Mesothelial cell of epicardium (in vitro differentiated cells): ENCODE measurements at regions not wholly inside any gene's neighbourhood (a gene's known extent, or its start where the extent isn't known, plus 50 kb on each side); places are given as distances from the start of the nearest gene placed in this dataset.

Experiments used
- DNase-seq, 2 experiments: peaks; one replicate each; pipeline ENCODE4 v3.0.0; 2021; ENCODE audit warnings: low spot score in 2 of 2; ENCODE audit not compliant: unreplicated experiment in 2 of 2
- H3K27ac Mint-ChIP-seq: 2 replicates; pipeline ENCODE4 v1.8.0; 2021; ENCODE audit warnings: mixed read lengths
- H3K27me3 Mint-ChIP-seq: 2 replicates; pipeline ENCODE4 v1.8.0; 2021; ENCODE audit warnings: low read depth, mixed read lengths
- H3K36me3 Mint-ChIP-seq: 2 replicates; pipeline ENCODE4 v1.8.0; 2021; ENCODE audit warnings: mixed read lengths
- H3K4me1 Mint-ChIP-seq: 2 replicates; pipeline ENCODE4 v1.8.0; 2021; ENCODE audit warnings: mixed read lengths
- H3K4me3 Mint-ChIP-seq: 2 replicates; pipeline ENCODE4 v1.8.0; 2021; ENCODE audit warnings: mild to moderate bottlenecking, moderate library complexity, mixed read lengths
- H3K9me3 Mint-ChIP-seq: 2 replicates; pipeline ENCODE4 v1.8.0; 2021; ENCODE audit warnings: mixed read lengths
- CTCF ChIP-seq: fragments of 200-600 bp; sonication (generic); IDR thresholded peaks from one replicate; pipeline ENCODE4 v1.5.0; 2021; ENCODE audit warnings: antibody characterized with exemption; ENCODE audit not compliant: unreplicated experiment

GRCh38 chr6:226516-227073 lies 65.7 kb upstream of the DUSP22 start:
- H3K36me3 Mint-ChIP-seq: no peaks in the 10 kb centered on the region
- peaks cover 1% of the 10 kb centered on the region for H3K4me1 Mint-ChIP-seq
- no peak for DNase-seq
- H3K27ac Mint-ChIP-seq: no peak overlapping the region
- no peak overlapping the region for H3K4me3 Mint-ChIP-seq
- TF ChIP-seq CTCF: no peak
- H3K27me3 Mint-ChIP-seq: peaks cover 27% of the 10 kb centered on the region
- H3K9me3 Mint-ChIP-seq: no peaks in the 10 kb centered on the region

GRCh38 chr6:227074-227782 lies 65.1 kb upstream of the DUSP22 start:
- no peak for TF ChIP-seq CTCF
- no peak for DNase-seq
- H3K9me3 Mint-ChIP-seq: no peaks in the 10 kb centered on the region
- H3K4me3 Mint-ChIP-seq: no peak overlapping the region
- H3K27ac Mint-ChIP-seq: no peak overlapping the region
- no peaks in the 10 kb centered on the region for H3K36me3 Mint-ChIP-seq
- peaks cover 23% of the 10 kb centered on the region for H3K27me3 Mint-ChIP-seq
- peaks cover 1% of the 10 kb centered on the region for H3K4me1 Mint-ChIP-seq

GRCh38 chr6:227812-228338 lies 64.4 kb upstream of the DUSP22 start:
- no peak for DNase-seq
- peaks cover 1% of the 10 kb centered on the region for H3K4me1 Mint-ChIP-seq
- H3K36me3 Mint-ChIP-seq: no peaks in the 10 kb centered on the region
- no peak for TF ChIP-seq CTCF
- H3K9me3 Mint-ChIP-seq: no peaks in the 10 kb centered on the region
- no peak overlapping the region for H3K27ac Mint-ChIP-seq
- peaks cover 18% of the 10 kb centered on the region for H3K27me3 Mint-ChIP-seq
- no peak overlapping the region for H3K4me3 Mint-ChIP-seq

- Mint-ChIP-seq H3K9me3 (no peaks in the 10 kb centered on the region), H3K4me1 (peaks cover 1% of the 10 kb centered on the region), H3K27me3 (peaks cover 10% of the 10 kb centered on the region), H3K27ac (no peak overlapping the region), H3K4me3 (no peak overlapping the region), H3K36me3 (no peaks in the 10 kb centered on the region)
- DNase-seq: no peak
- TF ChIP-seq CTCF: no peak
Measured at GRCh38 chr6:228881-229651, 63.2 kb upstream of the DUSP22 start.

- TF ChIP-seq CTCF: no peak
- Mint-ChIP-seq H3K4me3 (no peak overlapping the region), H3K4me1 (peaks cover 6% of the 10 kb centered on the region), H3K27me3 (peaks cover 12% of the 10 kb centered on the region), H3K36me3 (no peaks in the 10 kb centered on the region), H3K9me3 (no peaks in the 10 kb centered on the region), H3K27ac (no peak overlapping the region)
- no peak for DNase-seq
Measured at GRCh38 chr6:231779-232178, 60.5 kb upstream of the DUSP22 start.
